Keratinocyte (primary cell): ENCODE measurements at regions not wholly inside any gene's neighbourhood (a gene's known extent, or its start where the extent isn't known, plus 50 kb on each side); places are given as distances from the start of the nearest gene placed in this dataset.

Experiments used
- DNase-seq: peaks from one replicate; pipeline ENCODE4 v3.0.0-alpha.2; 2011; ENCODE audit warnings: low read depth, missing footprints, low spot score
- FAIRE-seq: peaks from 2 replicates; lab custom pipeline; 2011; peaks lifted over from hg19 to GRCh38; lab: Jason Lieb, UNC
- H2AFZ ChIP-seq: 2 replicates; pipeline ENCODE4 v1.6.0; 2012; ENCODE audit warnings: low read length, control low read depth, inconsistent platforms; ENCODE audit not compliant: control insufficient read depth
- H3K27ac ChIP-seq: 2 replicates; pipeline ENCODE4 v1.5.1; 2011; ENCODE audit warnings: low read length; ENCODE audit not compliant: control insufficient read depth, insufficient read depth
- H3K27me3 ChIP-seq: 3 replicates; pipeline ENCODE4 v1.6.0; 2011; ENCODE audit warnings: low read length; ENCODE audit not compliant: control insufficient read depth, insufficient read depth; ENCODE audit errors: extremely low read depth
- H3K36me3 ChIP-seq, 2 experiments: 2 replicates in 1 of 2; 3 replicates in 1 of 2; pipeline ENCODE4 v1.5.1; 2011; ENCODE audit warnings: low read length in 2 of 2, mild to moderate bottlenecking in 1 of 2; ENCODE audit not compliant: control insufficient read depth in 2 of 2, insufficient read depth in 2 of 2; ENCODE audit errors: extremely low read depth in 1 of 2
- H3K4me1 ChIP-seq: 3 replicates; pipeline ENCODE4 v1.5.1; 2011; ENCODE audit warnings: low read length; ENCODE audit not compliant: control insufficient read depth, insufficient read depth; ENCODE audit errors: extremely low read depth
- H3K4me2 ChIP-seq: 3 replicates; pipeline ENCODE4 v1.6.0; 2011; ENCODE audit warnings: low read depth, low read length; ENCODE audit not compliant: control insufficient read depth, insufficient read depth; ENCODE audit errors: extremely low read depth
- H3K4me3 ChIP-seq, 3 experiments: fragments of 200-600 bp in 1 of 3; sonication (generic) in 1 of 3; 2 replicates in 2 of 3; 3 replicates in 1 of 3; pipeline ENCODE4 v1.5.1; 2011 to 2016; ENCODE audit warnings: low read length in 3 of 3, mild to moderate bottlenecking in 3 of 3, control low read depth in 2 of 3, inconsistent platforms in 1 of 3, low read depth in 1 of 3, mixed read lengths in 1 of 3, mixed run types in 1 of 3, moderate library complexity in 1 of 3; ENCODE audit not compliant: control insufficient read depth in 2 of 3, insufficient read depth in 2 of 3; ENCODE audit errors: extremely low read depth in 1 of 3
- H3K79me2 ChIP-seq: 2 replicates; pipeline ENCODE4 v1.6.0; 2012; ENCODE audit warnings: low read length; ENCODE audit not compliant: control insufficient read depth, insufficient read depth
- H3K9ac ChIP-seq: 3 replicates; pipeline ENCODE4 v1.6.0; 2011; ENCODE audit warnings: low read length; ENCODE audit not compliant: control insufficient read depth, insufficient read depth; ENCODE audit errors: extremely low read depth
- H3K9me1 ChIP-seq: 3 replicates; pipeline ENCODE4 v1.6.0; 2011; ENCODE audit warnings: low read length; ENCODE audit not compliant: control insufficient read depth, insufficient read depth; ENCODE audit errors: extremely low read depth
- H3K9me3 ChIP-seq: 2 replicates; pipeline ENCODE4 v1.5.1; 2012; ENCODE audit warnings: low read depth, low read length; ENCODE audit not compliant: control insufficient read depth
- H4K20me1 ChIP-seq: 3 replicates; pipeline ENCODE4 v1.6.0; 2011; ENCODE audit warnings: low read length; ENCODE audit not compliant: control insufficient read depth, insufficient read depth; ENCODE audit errors: extremely low read depth
- CTCF ChIP-seq, 3 experiments: IDR thresholded peaks in 1 of 3; conservative IDR thresholded peaks in 1 of 3; optimal IDR thresholded peaks in 1 of 3; 2 replicates in 2 of 3; 3 replicates in 1 of 3; pipeline versions ENCODE3 to v1.5.1; 2011; ENCODE audit warnings: low read length in 3 of 3, mild to moderate bottlenecking in 3 of 3, moderate library complexity in 2 of 3, control low read depth in 1 of 3, inconsistent platforms in 1 of 3; ENCODE audit not compliant: insufficient read depth in 2 of 3; ENCODE audit errors: extremely low read depth in 1 of 3
- EZH2 ChIP-seq: IDR thresholded peaks from one replicate; pipeline ENCODE4 v1.6.1; 2012; ENCODE audit warnings: inconsistent platforms, mild to moderate bottlenecking, low read length, moderate library complexity
- dilution Hi-C: fragments of 300-500 bp; cut with MboI; formaldehyde crosslinking; loops from one replicate; pipeline ENCODE4 v1.7.0; 2020; ENCODE audit warnings: low sequenced_read_pairs; ENCODE audit not compliant: extremely low pct_ligation_motif_present

- H3K4me1 ChIP-seq, result no peaks in the 10 kb centered on the region
- dilution Hi-C loops, result no loop called here
- TF ChIP-seq CTCF (optimal IDR thresholded peaks at IDR 0.05 in 1 of 3, IDR thresholded peaks at IDR 0.05 in 1 of 3, conservative IDR thresholded peaks at IDR 0.05 in 1 of 3; ENCODE audit: extremely low read depth in 1 of 3, insufficient read depth in 2 of 3, low read length in 3 of 3) (no peak), EZH2 (no peak)
- H3K9me3 ChIP-seq, result no peaks in the 10 kb centered on the region
- H3K4me3 ChIP-seq, result no peak overlapping the region
- H3K79me2 ChIP-seq, result no peaks in the 10 kb centered on the region
- no peak overlapping the region for H3K4me2 ChIP-seq
- H3K9me1 ChIP-seq, result no peaks in the 10 kb centered on the region
- no peaks in the 10 kb centered on the region for H3K27me3 ChIP-seq
- no peaks in the 10 kb centered on the region for H4K20me1 ChIP-seq
- H3K9ac ChIP-seq, result no peak overlapping the region
- H2AFZ ChIP-seq, result no peak overlapping the region
- no peak for FAIRE-seq
- no peaks in the 10 kb centered on the region for H3K36me3 ChIP-seq
- DNase-seq, result no peak
- H3K27ac ChIP-seq, result no peak overlapping the region
Measured at GRCh38 chr16:54699656-54700055, 231.0 kb upstream of the IRX5 start.

GRCh38 chr16:54697677-54698076 lies 233.0 kb upstream of the IRX5 start:
- no peaks in the 10 kb centered on the region for H3K79me2 ChIP-seq
- DNase-seq, result no peak
- no peaks in the 10 kb centered on the region for H4K20me1 ChIP-seq
- no peak overlapping the region for H3K27ac ChIP-seq
- no peaks in the 10 kb centered on the region for H3K36me3 ChIP-seq
- TF ChIP-seq EZH2 (no peak), CTCF (optimal IDR thresholded peaks at IDR 0.05 in 1 of 3, IDR thresholded peaks at IDR 0.05 in 1 of 3, conservative IDR thresholded peaks at IDR 0.05 in 1 of 3; ENCODE audit: extremely low read depth in 1 of 3, insufficient read depth in 2 of 3, low read length in 3 of 3) (no peak)
- H3K4me2 ChIP-seq, result no peak overlapping the region
- no peaks in the 10 kb centered on the region for H3K9me1 ChIP-seq
- no peaks in the 10 kb centered on the region for H3K4me1 ChIP-seq
- FAIRE-seq, result no peak
- no peak overlapping the region for H2AFZ ChIP-seq
- dilution Hi-C loops, result no loop called here
- no peak overlapping the region for H3K4me3 ChIP-seq
- no peak overlapping the region for H3K9ac ChIP-seq
- H3K9me3 ChIP-seq, result no peaks in the 10 kb centered on the region
- H3K27me3 ChIP-seq, result no peaks in the 10 kb centered on the region
